ENCODE measurements at regions not wholly inside any gene's neighbourhood (a gene's known extent, or its start where the extent isn't known, plus 50 kb on each side); places are given as distances from the start of the nearest gene placed in this dataset.
"Not testable (repeated sequence)": the region's sequence is repeated elsewhere in the genome, so short reads cannot be mapped to it uniquely, and the experiment has no call there.

GRCh38 chr17:21470422-21470821, 94.3 kb downstream of the KCNJ12 start:
- DNase-seq (ENCODE audit: extremely low read depth in 1 of 11, low read depth in 9 of 11, low spot score in 4 of 11) = not testable (repeated sequence)

DNA sequence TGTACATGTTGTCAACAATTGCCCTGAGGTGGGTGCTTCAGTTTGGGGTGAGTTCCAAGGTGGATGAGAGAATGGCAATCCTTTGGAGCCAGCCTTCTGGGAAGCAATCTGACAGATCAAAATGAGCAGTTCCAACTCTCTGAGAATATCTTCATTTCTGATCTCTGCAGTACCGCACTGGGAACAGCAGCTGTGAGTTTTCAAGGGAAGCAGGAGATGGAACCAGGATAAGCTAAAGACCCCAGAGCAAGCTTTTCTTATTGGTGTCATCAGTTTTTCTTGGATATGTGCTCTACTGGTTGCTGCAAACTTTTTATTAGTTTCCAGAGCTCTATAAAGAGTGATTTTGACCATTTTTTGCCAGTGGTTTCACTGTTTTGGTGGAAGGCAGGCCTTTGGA, 94.7 kb downstream of the KCNJ12 start:
- DNase-seq (ENCODE audit: extremely low read depth in 1 of 11, low read depth in 9 of 11, low spot score in 4 of 11) = no peak

GRCh38 chr17:21474815-21475214, 98.7 kb downstream of the KCNJ12 start:
- DNase-seq (ENCODE audit: extremely low read depth in 1 of 11, low read depth in 9 of 11, low spot score in 4 of 11) = no peak

DNA sequence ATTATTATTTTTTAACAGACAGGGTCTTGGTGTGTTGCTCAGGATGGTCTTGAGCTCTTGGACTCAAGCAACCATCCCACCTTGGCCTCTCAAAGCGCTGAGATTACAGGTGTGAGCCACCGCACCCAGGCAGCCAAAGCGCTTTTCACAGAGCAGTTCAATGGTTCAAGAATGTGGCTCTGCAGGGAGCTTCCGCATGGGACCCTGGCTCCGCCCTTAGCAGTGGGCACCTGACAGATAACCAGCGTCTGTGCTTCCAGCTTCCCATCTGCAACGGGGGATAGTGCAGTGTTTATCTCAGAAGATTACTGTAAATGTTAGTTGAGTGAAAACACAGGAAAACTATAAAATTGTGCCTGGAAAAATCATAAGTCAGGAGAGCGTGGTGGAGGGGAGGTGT, 99.4 kb downstream of the KCNJ12 start:
- DNase-seq (ENCODE audit: extremely low read depth in 1 of 11, low read depth in 9 of 11, low spot score in 4 of 11) = no peak

- DNase-seq (ENCODE audit: extremely low read depth in 1 of 11, low read depth in 9 of 11, low spot score in 4 of 11) = no peak
Measured at GRCh38 chr17:21476867-21477266, 100.7 kb downstream of the KCNJ12 start.

GRCh38 chr17:21482189-21482865, 106.2 kb downstream of the KCNJ12 start:
- DNase-seq (ENCODE audit: extremely low read depth in 1 of 11, low read depth in 9 of 11, low spot score in 4 of 11) = no peak

DNA sequence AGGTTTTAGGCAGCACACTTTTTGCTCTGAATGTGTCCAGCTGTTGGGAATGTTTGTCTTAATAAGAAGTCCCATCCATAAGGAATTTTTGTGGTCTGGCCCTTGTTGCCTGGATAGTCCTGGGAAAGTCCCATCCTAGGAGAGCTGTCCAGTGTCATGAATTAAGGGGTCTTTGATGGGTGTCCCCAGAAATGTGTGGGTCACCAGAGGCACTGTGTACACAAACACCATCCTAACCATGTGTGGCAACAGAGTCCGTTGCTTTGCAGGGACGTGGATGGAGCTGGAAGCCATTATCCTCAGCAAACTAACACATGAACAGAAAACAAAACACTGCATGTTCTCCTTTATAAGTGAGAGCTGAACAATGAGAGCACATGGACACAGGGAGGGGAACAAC, 111.9 kb downstream of the KCNJ12 start:
- DNase-seq (ENCODE audit: extremely low read depth in 1 of 11, low read depth in 9 of 11, low spot score in 4 of 11) = not testable (repeated sequence)

GRCh38 chr17:21493993-21494392, 117.8 kb downstream of the KCNJ12 start:
- no peak for DNase-seq (ENCODE audit: extremely low read depth in 1 of 11, low read depth in 9 of 11, low spot score in 4 of 11)

DNA sequence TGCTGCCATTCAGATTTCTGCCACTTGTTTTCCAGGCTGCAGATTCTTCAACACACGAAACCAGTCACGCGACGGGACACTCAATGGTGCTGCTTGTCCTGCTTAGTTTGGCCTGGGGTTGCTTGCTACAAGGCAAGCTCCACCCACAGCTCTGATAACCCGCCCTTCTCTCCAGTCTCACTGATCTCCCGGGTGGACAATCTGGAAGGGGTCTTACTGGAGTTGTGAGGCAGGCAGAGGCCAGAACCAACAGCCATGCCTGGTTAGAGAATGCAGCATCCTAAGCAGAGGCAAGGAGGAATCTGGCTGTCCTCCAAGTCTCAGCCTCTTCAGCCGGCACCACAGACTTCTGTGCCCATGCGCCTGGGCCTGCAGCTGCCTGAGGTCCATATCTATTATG, 119.1 kb downstream of the KCNJ12 start:
- no peak for DNase-seq (ENCODE audit: extremely low read depth in 1 of 11, low read depth in 9 of 11, low spot score in 4 of 11)

DNA sequence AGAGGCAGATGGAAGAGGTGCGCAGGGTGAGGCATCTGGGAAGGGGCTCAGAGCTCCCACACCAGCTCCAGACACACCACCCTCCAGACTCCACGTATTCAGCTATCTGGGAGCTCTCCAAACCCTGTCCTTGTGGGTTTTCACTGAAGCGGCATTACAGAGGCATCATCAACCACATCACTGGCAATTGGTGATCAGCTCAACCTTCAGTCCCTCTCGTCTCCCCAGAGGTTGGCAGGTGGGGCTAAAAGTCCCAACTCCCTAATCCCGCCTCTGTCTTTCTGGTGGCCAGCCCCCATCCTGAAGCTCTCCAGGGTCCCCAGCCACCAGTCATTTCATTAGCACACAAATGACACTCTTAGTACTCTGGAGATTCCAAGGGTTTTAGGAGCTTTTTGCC, 123.9 kb downstream of the KCNJ12 start:
- no peak for DNase-seq (ENCODE audit: extremely low read depth in 1 of 11, low read depth in 9 of 11, low spot score in 4 of 11)

GRCh38 chr17:21501927-21502700, 126.0 kb downstream of the KCNJ12 start:
- not testable (repeated sequence) for DNase-seq (ENCODE audit: extremely low read depth in 1 of 11, low read depth in 9 of 11, low spot score in 4 of 11)

GRCh38 chr17:21505819-21506815, 130.0 kb downstream of the KCNJ12 start:
- no peak for DNase-seq (ENCODE audit: extremely low read depth in 1 of 11, low read depth in 9 of 11, low spot score in 4 of 11)

- DNase-seq (ENCODE audit: extremely low read depth in 1 of 11, low read depth in 9 of 11, low spot score in 4 of 11) = not testable (repeated sequence)
Measured at GRCh38 chr17:21507806-21508205, 131.6 kb downstream of the KCNJ12 start.

- no peak for DNase-seq (ENCODE audit: extremely low read depth in 1 of 11, low read depth in 9 of 11, low spot score in 4 of 11)
Measured at GRCh38 chr17:21508211-21508610, 132.1 kb downstream of the KCNJ12 start.

GRCh38 chr17:21509356-21509755, 133.2 kb downstream of the KCNJ12 start:
- DNase-seq (ENCODE audit: extremely low read depth in 1 of 11, low read depth in 9 of 11, low spot score in 4 of 11) = not testable (repeated sequence)

DNA sequence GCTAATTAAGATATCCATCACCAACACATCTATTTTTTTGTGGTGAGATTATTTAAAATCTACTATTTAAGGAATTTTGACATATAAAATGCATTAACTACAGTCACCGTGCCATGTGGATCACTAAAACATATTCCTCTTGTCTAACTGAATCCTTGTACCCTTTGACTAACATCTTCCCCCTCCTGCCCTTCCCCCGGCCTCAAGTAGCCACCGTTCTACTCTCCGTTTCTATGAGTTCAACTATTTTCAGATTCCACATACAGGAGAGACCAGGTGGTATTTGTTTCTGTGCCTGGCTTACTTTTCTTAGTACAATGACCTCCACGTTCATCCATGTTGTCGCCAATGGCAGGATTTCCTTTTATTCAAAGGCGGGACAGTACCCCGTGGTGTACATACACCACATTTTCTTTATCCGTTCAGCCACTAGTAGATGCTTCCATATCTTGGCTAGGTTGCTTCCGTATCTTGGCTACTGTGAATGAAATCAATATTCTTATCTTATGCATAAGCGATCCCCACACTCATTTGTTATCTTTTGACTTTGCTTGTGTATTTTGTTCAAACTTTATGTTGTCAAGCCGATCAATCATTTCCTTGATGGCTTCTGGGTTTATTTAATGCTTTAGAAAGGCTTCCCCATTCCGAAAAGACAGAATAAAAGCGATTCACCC, 134.7 kb downstream of the KCNJ12 start:
- DNase-seq (ENCODE audit: extremely low read depth in 1 of 11, low read depth in 9 of 11, low spot score in 4 of 11) = peak in 1 of 11 donors; percentile 10

- DNase-seq (ENCODE audit: extremely low read depth in 1 of 11, low read depth in 9 of 11, low spot score in 4 of 11) = peak in 10 of 11 donors; percentile 68 to 84 (median 79)
Measured at GRCh38 chr17:21511363-21512195, 135.4 kb downstream of the KCNJ12 start.

Measured in renal cortex interstitium (tissue), 11 donors.